ENCODE measurements at regions not wholly inside any gene's neighbourhood (a gene's known extent, or its start where the extent isn't known, plus 50 kb on each side); places are given as distances from the start of the nearest gene placed in this dataset.

DNA sequence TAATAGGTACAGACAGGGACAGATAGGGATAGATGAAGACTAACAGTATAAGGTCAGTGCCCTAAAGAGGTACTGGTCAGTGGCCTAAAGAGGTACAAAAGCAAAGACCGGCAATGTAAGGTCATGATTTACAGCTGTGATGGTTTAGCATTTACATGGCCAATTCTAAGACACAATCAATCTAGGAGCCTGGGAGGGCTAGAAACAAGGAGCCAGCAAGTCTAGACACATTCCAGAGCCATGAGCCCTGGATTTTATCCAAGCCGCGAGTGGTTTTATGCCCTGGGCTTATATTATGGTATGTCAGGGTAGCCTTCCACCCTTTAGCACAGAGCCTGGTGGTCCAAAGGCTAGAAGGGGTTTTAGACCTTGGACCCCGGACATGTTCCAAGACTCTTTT is 124.2 kb downstream of the CBLN2 start:
- TF ChIP-seq CTCF (IDR thresholded peaks at IDR 0.05), result no peak
- no peak for TF ChIP-seq POLR2A (IDR thresholded peaks at IDR 0.05)
